ENCODE measurements at regions not wholly inside any gene's neighbourhood (a gene's known extent, or its start where the extent isn't known, plus 50 kb on each side); places are given as distances from the start of the nearest gene placed in this dataset.
"Not testable (repeated sequence)": the region's sequence is repeated elsewhere in the genome, so short reads cannot be mapped to it uniquely, and the experiment has no call there.

- no peak for DNase-seq (ENCODE audit: low spot score)
These were observed 146.7 kb downstream of the HLX start for GRCh38 chr1:221025956-221026355.

- DNase-seq (ENCODE audit: low spot score) = no peak
These were observed 150.9 kb downstream of the HLX start for GRCh38 chr1:221029981-221030649.

- no peak for DNase-seq (ENCODE audit: low spot score)
These were observed 151.7 kb downstream of the HLX start for GRCh38 chr1:221030990-221031389.

- DNase-seq (ENCODE audit: low spot score) = no peak
These were observed 152.4 kb downstream of the HLX start for GRCh38 chr1:221031458-221032203.

GRCh38 chr1:221032204-221032585 is 153.0 kb downstream of the HLX start:
- no peak for DNase-seq (ENCODE audit: low spot score)

- DNase-seq (ENCODE audit: low spot score) = no peak
These were observed 153.5 kb downstream of the HLX start for GRCh38 chr1:221032637-221033280.

- DNase-seq (ENCODE audit: low spot score) = peak; percentile 87
These were observed 156.5 kb downstream of the HLX start for GRCh38 chr1:221035662-221036153.

GRCh38 chr1:221039616-221040015 is 160.4 kb downstream of the HLX start:
- peak; percentile 2 for DNase-seq (ENCODE audit: low spot score)

GRCh38 chr1:221040101-221040500 is 160.9 kb downstream of the HLX start:
- DNase-seq (ENCODE audit: low spot score) = no peak

- no peak for DNase-seq (ENCODE audit: low spot score)
These were observed 161.5 kb downstream of the HLX start for GRCh38 chr1:221040691-221041285.

- no peak for DNase-seq (ENCODE audit: low spot score)
These were observed 165.3 kb downstream of the HLX start for GRCh38 chr1:221044538-221044937.

- no peak for DNase-seq (ENCODE audit: low spot score)
These were observed 165.9 kb downstream of the HLX start for GRCh38 chr1:221045151-221045550.

- DNase-seq (ENCODE audit: low spot score) = no peak
These were observed 166.9 kb downstream of the HLX start for GRCh38 chr1:221045842-221046831.

GRCh38 chr1:221051391-221051790 is 172.1 kb downstream of the HLX start:
- DNase-seq (ENCODE audit: low spot score) = not testable (repeated sequence)

GRCh38 chr1:221053889-221054288 is 174.6 kb downstream of the HLX start:
- DNase-seq (ENCODE audit: low spot score) = no peak

GRCh38 chr1:221059506-221059905 is 180.3 kb downstream of the HLX start:
- DNase-seq (ENCODE audit: low spot score) = no peak

- DNase-seq (ENCODE audit: low spot score) = no peak
These were observed 184.4 kb downstream of the HLX start for GRCh38 chr1:221063651-221064050.

GRCh38 chr1:221066351-221067001 is 187.2 kb downstream of the HLX start:
- no peak for DNase-seq (ENCODE audit: low spot score)

GRCh38 chr1:221067721-221068120 is 188.5 kb downstream of the HLX start:
- DNase-seq (ENCODE audit: low spot score) = no peak

- DNase-seq (ENCODE audit: low spot score) = no peak
These were observed 190.1 kb downstream of the HLX start for GRCh38 chr1:221069178-221069903.

All from RKO (cell line).